HL-60 (cell line): ENCODE measurements at regions not wholly inside any gene's neighbourhood (a gene's known extent, or its start where the extent isn't known, plus 50 kb on each side); places are given as distances from the start of the nearest gene placed in this dataset.

Source experiments
- TF ChIP-seq, protein P1 (sequence below): IDR thresholded peaks from 2 replicates; pipeline ENCODE4 v1.6.1; 2012; ENCODE audit warnings: low read depth; ENCODE audit not compliant: insufficient replicate concordance
- TF ChIP-seq, protein P2 (sequence below): IDR thresholded peaks from one replicate; pipeline ENCODE4 v1.5.1; 2011; ENCODE audit warnings: low read length, control low read depth, inconsistent platforms; ENCODE audit not compliant: insufficient read depth

DNA sequence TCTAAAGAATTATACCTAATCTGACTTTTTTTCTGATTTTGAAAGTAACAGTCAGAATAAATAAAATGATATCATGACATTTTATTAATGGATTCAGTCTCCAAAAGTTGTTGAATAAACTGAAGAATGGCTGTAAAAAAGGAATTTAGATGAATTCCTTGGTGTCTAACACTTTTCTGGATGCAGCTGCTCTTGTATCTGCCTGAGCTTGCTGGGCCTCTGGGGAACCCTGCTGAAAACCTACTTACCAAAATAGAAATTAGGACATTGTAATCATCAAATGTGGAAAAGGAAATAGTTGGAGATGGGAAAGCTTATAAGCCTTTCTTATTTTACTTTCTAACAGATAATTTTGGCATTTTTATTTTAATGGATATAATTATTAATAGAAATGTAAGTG, 315.7 kb upstream of the ANO5 start:
- TF ChIP-seq, protein P1, sequence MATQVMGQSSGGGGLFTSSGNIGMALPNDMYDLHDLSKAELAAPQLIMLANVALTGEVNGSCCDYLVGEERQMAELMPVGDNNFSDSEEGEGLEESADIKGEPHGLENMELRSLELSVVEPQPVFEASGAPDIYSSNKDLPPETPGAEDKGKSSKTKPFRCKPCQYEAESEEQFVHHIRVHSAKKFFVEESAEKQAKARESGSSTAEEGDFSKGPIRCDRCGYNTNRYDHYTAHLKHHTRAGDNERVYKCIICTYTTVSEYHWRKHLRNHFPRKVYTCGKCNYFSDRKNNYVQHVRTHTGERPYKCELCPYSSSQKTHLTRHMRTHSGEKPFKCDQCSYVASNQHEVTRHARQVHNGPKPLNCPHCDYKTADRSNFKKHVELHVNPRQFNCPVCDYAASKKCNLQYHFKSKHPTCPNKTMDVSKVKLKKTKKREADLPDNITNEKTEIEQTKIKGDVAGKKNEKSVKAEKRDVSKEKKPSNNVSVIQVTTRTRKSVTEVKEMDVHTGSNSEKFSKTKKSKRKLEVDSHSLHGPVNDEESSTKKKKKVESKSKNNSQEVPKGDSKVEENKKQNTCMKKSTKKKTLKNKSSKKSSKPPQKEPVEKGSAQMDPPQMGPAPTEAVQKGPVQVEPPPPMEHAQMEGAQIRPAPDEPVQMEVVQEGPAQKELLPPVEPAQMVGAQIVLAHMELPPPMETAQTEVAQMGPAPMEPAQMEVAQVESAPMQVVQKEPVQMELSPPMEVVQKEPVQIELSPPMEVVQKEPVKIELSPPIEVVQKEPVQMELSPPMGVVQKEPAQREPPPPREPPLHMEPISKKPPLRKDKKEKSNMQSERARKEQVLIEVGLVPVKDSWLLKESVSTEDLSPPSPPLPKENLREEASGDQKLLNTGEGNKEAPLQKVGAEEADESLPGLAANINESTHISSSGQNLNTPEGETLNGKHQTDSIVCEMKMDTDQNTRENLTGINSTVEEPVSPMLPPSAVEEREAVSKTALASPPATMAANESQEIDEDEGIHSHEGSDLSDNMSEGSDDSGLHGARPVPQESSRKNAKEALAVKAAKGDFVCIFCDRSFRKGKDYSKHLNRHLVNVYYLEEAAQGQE: no peak
- TF ChIP-seq, protein P2, sequence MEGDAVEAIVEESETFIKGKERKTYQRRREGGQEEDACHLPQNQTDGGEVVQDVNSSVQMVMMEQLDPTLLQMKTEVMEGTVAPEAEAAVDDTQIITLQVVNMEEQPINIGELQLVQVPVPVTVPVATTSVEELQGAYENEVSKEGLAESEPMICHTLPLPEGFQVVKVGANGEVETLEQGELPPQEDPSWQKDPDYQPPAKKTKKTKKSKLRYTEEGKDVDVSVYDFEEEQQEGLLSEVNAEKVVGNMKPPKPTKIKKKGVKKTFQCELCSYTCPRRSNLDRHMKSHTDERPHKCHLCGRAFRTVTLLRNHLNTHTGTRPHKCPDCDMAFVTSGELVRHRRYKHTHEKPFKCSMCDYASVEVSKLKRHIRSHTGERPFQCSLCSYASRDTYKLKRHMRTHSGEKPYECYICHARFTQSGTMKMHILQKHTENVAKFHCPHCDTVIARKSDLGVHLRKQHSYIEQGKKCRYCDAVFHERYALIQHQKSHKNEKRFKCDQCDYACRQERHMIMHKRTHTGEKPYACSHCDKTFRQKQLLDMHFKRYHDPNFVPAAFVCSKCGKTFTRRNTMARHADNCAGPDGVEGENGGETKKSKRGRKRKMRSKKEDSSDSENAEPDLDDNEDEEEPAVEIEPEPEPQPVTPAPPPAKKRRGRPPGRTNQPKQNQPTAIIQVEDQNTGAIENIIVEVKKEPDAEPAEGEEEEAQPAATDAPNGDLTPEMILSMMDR: no peak
